HG02678 (cell line): ENCODE measurements at regions not wholly inside any gene's neighbourhood (a gene's known extent, or its start where the extent isn't known, plus 50 kb on each side); places are given as distances from the start of the nearest gene placed in this dataset.
"Not testable (repeated sequence)": the region's sequence is repeated elsewhere in the genome, so short reads cannot be mapped to it uniquely, and the experiment has no call there.

ENCODE experiments used
- ATAC-seq: cut with Tn5 transposase; IDR thresholded peaks from one replicate; pipeline ENCODE4 v1.9.1; 2021; ENCODE audit warnings: mild to moderate bottlenecking, moderate library complexity; ENCODE audit not compliant: unreplicated experiment

DNA sequence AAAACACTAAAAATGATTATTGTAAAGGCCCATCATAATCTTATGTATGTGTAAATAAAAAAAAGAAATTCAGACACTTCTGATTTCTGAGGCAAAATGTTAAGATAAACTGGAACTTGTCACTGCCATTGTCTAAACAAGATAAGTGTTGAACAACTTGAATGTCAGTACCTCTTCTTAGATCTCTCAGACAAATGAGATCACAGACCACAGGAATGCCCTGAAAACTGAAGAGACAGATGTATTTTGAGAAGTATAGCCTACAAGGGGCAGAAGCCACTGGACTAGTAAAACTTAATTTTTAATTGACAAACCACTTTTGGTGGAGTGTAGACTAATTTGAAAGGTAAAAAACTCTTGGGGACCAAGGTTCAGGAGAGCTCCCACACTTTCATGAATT is 375.5 kb upstream of the SLITRK5 start:
- no peak for ATAC-seq

DNA sequence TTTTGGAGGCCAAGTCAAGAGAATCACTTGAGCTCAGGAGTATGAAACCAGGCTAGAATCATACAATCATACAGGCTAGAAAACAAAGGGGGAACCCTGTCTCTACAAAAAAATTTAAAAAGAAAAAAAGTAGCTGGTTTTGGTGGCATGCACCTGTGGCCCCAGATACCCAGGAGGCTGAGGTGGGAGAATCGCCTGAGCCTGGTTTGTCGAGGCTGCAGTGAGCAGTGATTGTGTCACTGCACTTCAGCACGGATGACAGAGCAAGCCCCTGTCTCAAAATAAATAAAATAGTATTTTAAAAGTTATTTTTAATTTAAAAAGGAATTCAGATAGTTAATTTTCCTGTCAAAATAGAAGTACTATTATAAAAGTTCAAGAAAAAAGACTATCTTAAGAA is 369.1 kb upstream of the SLITRK5 start:
- no peak for ATAC-seq

DNA sequence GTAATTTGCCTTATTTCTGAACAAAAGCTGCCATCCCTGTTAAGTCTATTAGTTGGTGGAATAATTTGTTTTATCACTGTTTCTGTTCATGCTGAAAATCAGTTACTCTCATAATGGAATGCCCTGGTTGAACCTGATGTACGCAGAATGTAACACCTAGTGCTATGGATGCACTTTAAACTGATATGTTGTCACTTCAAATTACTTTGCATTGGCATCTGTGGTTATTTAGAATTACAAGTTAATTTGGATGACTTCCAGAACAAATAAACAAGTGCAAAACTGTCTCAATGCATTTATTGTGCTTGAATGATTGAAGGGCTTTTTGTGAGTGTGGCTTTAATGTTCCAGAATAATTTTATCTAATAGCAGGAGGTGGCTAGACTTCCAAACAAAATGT is 368.2 kb upstream of the SLITRK5 start:
- ATAC-seq: no peak

DNA sequence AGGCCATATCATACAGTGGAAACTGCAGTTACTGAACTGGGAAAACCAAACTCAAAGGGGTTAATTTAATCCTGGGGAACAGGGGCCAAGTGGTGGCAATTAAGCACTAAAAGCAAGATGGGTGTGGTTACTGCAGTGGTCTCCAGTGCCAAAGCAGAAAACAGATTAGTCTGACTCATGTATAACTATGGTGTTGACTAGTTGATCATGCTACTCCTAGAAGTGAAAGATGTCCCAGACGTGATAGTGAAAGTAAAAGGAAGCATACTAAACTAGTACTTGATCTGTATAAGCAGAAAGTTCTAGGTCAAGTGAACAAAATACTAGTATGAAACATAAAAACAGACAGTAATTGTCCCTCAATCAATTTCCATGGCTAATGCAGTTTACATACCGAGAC is 360.0 kb upstream of the SLITRK5 start:
- no peak for ATAC-seq

DNA sequence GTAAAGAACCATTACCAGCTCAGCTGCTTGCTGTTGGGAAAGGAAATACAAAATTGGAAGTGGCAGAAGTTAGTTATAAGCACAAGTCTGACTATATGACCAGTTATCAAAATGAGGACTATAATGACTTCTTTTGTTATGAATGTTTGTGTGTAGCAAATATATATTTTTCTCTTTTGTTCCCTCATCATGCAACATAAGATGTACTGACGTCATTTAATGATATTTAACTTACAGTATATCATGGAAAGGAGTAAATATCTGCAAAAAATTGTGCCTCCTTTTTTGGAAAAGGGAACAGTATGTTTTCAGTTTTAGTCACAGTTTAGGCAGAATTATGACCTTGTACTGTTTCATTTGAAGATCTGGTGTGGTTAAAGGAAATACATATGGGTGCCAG is 356.3 kb upstream of the SLITRK5 start:
- ATAC-seq: no peak

DNA sequence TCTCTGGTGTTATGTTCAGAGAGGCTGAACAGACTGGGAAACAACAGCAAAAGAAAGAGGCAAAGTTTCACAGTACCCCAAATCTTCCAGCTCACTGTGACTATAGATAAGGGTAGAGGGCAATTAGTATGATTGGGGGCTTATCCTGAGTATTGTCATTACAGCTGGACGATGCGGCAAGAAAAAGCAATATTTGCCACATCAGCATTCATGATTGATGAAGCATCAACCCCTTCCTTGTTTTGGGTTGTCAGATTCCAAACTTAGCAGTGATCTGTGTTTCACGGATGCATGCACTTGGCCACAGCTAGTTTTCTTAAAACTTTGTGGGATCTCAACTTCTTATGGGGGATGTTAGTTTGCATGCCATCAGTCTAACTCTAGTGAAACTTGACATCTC is 348.8 kb upstream of the SLITRK5 start:
- no peak for ATAC-seq

DNA sequence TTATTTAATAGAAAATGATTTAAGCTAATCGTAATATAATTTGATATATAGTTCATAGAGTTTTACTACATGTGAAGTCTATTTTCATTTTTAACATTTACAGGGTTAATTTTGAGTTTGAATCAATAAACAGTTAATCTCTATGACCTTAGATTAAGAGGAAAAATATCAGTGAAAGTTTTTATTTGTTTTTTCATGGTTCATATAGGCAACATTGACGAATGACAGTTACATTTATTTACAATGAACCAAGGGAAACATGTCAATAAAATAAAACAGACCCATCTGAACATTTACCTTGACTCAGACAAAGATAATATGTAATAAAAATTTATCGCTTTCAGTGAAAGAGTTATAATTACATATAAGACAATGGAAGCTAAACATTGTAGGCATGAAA is 346.6 kb upstream of the SLITRK5 start:
- ATAC-seq: no peak

DNA sequence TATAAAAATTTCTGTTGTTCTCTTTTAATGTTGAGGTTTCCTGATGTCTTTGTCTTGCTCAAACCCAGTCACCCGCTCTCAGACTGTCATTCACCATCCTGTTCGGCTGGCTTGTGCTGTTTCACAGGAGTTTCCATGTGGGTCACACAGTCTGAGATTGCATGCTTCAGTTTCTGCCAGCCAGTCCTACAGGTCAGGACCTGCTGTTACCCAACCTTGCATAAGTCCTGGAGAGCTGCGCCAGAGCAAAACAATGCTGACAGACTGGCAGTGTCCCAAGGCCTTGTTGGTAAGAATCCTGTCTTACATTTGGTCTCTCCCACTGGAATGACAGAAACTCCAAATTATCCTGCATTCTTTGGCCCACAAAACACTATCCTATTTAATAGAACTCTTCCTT is 340.0 kb upstream of the SLITRK5 start:
- no peak for ATAC-seq

DNA sequence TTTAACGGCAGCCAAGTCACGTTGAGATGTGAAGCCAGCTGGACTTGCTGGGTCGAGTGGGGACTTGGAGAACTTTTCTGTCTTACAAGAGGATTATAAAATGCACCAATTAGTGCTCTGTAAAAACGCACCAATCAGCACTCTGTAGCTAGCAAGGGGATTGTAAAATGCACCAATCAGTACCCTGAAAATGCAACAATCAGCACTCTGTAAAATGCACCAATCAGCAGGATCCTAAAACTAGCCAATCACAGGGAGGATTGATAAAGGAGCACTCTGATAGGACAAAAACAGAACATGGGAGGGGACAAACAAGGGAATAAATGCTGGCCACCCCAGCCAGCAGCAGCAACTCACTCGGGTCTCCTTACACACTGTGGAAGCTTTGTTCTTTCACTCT is 337.6 kb upstream of the SLITRK5 start:
- no peak for ATAC-seq

DNA sequence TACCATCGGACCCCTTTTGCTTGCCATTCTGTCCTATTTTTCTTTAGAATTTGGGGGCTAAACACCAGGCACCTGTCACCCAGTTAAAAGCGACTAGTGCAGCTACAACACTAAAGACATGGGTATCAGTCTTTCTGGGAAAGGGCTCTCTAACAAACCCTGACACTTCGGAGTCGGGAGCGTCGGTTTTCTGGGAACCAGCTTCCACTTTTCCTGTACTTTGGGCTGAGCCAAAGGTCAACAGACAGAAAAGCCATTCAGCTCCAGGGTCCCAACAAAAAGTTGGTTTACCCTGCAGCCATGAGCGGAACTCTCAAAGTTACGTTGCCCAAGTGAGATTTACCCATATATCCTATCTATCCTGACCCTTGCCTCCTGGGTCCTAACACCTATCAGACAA is 337.0 kb upstream of the SLITRK5 start:
- ATAC-seq: no peak

DNA sequence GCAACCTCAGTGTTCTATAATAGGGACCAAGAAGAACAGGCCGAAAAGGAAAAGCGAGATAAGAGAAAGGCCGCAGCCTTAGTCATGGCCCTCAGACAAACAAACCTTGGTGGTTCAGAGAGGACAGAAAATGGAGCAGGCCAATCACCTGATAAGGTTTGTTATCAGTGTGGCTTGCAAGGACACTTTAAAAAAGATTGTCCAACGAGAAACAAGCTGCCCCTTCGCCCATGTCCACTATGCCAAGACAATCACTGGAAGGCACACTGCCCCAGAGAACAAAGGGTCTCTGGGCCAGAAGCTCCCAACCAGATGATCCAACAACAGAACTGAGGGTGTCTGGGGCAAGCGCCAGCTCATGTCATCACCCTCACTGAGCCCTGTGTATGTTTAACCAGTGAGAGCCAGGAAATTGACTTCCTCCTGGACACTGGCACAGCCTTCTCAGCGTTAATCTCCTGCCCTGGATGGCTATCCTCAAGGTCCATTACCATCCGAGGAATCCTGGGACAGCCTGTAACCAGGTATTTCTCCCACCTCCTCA is 334.8 kb upstream of the SLITRK5 start:
- not testable (repeated sequence) for ATAC-seq

DNA sequence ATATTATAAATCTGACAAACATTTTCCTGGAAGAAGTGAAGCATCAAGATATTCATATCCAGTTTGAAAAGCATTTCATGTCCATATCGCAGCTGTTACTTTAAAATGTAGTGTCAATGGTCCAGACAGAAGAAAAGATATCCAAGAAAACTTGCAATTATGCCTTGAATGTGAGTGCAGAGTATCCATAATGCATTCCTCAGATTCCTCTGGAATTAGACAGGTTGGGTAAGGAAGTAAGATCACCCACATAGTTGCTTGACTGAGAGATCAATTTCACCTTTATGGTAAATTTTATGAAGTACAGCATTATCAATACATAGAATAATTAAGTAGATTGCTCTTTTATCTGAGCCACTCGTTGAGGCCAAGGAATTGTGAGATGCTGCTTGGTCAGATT is 327.0 kb upstream of the SLITRK5 start:
- no peak for ATAC-seq

DNA sequence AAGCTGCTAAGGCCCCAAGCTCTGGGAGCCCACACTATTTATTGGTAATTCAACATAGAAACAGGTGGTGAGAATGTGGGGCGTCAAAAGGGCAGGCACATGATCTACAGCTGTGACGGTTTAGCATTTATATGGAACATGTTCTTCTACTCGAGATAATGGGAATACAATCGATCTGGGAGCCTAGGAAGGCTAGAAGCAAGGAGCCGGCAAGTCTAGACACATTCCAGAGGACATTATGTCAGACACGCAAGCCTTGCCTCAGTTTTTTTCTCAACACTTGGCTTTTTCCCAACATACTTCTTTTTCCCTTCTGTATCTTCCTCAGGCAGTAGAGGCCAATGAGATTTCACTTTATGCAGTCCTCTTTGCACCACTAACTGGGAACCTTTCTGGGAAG is 315.7 kb upstream of the SLITRK5 start:
- no peak for ATAC-seq

DNA sequence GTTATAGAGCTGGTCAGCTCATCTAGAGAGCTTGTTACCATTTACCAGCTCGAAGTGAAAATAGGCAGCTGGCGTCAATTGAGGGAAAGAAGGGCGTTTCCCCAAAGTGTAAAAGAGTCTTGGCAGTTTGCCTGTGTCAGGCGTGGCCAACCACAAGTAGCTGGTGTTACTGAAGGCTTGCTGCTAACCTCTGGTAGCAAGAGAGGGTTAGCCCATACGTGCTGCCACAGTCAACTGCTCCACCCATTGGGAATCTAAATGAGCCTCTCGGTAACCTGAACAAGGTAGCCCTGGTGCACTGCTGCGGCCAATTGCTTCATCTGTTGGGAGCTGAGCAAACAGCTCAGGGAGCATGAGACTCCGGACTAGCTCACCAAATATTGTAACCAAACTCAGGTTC is 314.9 kb upstream of the SLITRK5 start:
- no peak for ATAC-seq

DNA sequence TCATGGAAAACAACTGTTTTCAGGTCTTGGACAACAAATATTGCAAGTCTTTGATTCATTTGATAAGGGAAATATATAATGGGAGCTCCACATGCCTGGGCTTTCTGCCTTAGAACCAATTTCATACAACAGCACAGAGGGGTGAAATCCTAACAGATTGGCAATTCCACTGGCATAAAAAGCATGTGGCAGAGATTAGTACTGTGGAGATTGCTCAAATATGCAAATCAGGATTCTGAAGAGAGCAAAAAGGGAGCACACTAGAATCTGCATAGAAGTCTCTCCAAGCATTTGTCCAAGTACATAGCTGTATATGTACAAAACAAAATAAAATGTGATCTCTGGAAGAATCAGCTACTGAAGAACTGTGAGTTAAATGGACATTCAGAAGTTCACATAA is 312.9 kb upstream of the SLITRK5 start:
- no peak for ATAC-seq

DNA sequence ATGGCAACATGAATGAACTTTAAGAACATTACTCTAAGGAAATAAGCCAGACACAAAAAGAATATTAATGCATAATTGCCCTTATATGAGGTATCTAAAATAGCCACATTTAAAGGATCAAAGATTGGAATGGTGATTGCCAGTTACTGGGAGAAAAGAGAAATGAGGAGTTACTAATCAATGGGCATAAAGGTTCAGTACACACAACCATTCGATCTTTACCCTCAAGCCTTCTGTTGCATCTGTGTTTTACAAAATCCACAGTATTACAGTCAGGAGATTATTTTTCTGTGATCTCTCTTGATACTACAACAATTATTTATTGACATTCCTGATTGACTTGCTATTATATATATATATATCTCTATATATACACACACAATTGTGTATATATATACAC is 310.0 kb upstream of the SLITRK5 start:
- no peak for ATAC-seq

DNA sequence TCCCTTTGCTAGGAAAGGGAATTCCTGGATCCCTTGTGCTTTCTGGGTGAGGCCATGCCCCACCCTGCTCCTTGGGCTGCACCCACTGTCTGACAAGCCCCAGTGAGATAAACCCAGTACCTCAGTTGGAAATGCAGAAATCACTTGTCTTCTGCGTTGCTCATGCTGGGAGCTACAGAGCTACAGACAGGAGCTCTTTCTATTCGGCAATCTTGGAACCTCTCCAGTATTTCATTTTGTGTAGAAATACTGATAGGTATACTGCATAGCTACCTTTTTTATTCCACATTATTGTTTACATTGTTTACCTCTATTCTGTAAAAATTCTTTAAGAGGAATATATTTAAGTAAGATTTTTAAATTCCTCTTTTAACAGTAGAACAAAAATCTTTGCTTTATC is 302.5 kb upstream of the SLITRK5 start:
- no peak for ATAC-seq

DNA sequence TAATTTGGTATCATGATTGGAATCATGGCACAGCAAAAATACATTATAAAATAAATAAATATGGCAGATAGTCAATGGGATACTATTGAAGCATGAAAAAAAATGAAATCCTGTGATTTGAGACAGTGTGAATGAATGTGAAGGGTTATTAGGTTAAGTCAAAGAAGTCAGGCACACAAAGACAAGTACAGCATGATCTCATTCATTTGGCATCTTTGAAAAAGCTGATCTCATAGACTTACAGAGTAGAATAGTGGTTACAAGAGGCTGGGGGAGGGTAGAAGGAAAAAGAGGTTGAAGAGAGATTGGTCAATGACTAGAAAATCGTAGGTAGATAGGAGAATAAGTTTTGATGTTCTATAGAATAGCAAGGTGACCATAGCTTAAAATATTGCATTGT is 295.1 kb upstream of the SLITRK5 start:
- no peak for ATAC-seq

DNA sequence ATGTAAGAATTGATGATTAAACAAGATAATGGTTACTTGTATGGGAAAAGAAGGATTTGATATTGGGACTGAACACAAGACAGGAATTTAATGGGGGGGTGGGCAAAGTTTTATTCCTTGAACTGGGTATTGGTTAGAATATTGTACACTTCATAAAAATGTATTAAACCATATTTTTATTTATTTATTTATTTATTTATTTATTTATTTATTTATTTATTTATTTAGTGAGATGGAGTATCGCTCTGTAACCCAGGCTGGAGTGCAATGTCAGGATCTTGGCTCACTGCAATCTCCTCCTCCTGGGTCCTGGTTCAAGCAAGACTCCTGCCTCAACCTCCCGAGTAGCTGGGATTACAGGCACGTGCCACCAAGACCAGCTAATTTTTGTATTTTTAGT is 287.1 kb upstream of the SLITRK5 start:
- ATAC-seq: no peak

DNA sequence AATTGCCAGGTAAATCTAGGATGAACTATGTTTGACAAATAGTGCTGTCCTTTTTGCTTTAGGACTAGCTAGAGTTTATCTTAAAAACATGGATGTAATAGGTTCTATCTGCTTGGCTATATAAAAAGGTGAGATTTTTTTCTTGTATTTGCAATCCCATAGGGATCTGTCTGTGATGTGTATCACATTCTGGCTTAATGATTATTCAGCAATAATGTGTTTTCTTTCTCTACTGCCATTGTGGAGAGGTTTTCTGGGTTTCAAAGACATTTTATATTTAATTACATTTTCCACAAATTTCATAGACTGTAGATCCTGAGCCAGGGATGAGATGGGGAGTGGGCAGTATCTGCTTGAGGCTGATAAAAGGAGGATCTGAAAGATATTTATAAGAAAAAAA is 277.8 kb upstream of the SLITRK5 start:
- no peak for ATAC-seq

DNA sequence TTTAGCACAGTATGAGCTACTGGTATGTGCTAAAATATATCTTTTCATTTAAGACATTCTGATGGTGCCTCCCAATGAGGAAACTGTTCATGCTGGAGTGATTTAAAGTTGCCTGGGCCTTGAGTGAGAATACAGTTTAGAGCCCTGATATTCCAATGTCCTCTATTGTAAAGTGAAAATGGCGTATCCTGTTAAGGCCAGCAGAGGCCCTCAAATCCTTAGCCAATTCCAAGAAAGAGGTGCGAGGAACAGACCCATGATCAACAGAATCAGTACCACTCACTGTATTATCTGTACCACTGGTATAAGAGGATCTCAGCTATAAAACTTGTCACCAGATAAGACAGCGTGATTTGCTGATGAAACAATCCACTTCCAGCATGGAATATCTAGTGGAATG is 273.1 kb upstream of the SLITRK5 start:
- ATAC-seq: no peak

DNA sequence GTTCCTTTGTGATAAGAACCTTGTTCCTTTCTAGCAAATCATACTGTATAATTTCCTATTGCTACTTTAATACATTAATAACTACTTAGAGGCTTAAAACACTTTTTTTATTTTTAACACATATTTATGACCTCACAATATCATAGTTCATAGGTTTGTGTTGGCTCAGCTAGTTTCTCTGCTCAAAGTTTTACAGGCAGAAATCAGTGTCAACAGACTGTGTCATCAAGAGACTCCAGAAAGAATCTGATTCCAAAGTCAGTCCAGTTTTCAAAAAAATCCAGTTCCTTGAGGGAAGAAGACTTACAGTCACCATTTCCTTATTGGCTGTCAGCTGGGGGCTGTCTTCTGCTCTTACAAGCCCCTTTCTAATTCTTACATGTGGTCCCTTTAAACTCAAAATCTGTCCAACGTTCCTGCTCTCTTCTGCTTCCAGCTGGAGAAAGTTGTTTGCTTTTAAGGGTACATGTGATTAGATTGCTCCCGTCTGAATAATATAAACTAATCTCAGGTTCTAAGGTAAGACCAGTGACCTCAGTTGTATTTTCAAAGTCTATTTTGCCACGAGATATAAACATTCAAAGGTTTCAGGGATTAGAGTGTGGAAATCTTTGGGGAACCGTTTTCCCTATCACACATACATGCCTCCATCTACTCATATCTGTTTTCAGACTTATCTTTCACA is 267.3 kb upstream of the SLITRK5 start:
- ATAC-seq: no peak

DNA sequence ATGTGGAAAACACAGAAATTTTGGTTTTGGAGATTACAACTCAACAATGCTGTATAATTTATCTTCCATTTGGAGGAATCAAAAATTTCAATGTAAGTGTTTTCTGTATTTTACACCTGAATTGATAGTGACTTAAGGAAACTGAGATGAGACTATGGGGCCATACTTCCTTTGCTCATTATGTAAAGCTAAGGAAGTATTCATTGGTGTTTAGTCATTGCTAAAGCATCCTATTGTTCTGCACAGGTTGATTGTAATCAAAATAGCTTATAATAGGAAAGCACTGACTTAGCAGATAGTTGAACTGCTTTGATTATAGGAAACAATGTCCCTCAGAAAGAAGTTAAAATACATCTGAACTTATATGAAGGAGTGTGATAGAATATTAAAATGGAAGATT is 244.4 kb upstream of the SLITRK5 start:
- no peak for ATAC-seq
